ENCODE measurements at regions not wholly inside any gene's neighbourhood (a gene's known extent, or its start where the extent isn't known, plus 50 kb on each side); places are given as distances from the start of the nearest gene placed in this dataset.
A peak's percentile ranks its signal among the peaks of the same experiment; 100 is the strongest.

DNA sequence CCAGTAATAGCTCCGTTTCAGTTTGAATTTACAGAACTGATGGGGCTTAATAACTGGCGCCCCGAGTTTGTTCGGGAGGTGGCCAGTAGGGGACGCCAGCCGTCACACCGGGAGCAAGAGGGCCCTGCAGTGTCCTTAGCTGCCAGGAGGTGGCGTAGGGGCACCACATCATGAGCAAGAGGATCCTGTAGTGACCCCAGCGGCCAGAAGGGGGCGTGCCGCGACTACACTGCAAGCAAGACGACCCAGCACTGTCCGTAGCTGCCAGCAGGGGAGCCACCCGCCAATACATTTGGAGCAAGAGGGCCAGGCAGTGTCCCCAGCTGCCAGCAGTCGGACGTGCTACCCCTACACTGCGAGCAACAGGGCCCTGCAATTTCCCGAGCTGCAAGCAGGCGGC lies 663.7 kb upstream of the B3GAT1 start:
- no peak for DNase-seq

- DNase-seq: no peak
Measured at GRCh38 chr11:135074397-135074998, 662.5 kb upstream of the B3GAT1 start.

DNA sequence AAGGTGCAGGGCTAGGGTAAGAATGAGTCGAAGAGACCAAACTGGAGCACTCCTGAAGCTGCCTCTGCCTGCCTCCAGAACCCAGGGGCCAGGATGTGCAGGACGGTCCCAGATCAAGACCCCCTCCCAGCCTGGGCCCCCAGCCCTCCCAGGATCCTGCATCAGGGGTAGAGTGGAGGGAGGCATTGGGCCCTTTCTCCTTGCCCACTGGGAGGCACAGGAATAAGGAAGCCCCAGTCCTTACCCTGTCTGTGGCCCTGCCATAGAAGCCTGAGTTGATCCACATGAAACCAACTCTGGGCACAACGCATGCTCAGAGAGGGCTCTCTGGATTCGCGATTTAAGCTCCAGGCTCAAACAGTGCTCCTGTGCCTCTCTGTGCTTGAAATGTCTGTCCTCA lies 661.8 kb upstream of the B3GAT1 start:
- no peak for DNase-seq

DNA sequence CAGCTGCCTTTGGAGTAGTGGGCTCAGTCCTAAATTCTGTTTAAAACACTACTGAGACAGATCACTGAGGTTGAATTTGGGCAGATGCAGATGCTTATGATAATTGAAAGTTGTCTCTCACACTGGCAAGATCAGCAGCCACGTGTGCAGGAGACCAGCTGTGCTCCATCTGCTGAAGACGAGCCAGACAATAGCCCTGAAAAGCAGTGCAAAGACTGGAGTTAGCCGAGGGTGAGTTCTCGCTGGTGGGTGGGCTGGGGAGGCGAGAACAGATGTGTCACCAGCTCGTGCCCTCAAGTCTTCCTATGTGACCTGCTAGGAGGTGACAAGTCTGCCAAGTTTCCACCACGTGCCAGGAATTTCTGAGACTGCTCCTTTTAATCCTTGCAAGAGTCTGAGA lies 661.3 kb upstream of the B3GAT1 start:
- DNase-seq: no peak

DNA sequence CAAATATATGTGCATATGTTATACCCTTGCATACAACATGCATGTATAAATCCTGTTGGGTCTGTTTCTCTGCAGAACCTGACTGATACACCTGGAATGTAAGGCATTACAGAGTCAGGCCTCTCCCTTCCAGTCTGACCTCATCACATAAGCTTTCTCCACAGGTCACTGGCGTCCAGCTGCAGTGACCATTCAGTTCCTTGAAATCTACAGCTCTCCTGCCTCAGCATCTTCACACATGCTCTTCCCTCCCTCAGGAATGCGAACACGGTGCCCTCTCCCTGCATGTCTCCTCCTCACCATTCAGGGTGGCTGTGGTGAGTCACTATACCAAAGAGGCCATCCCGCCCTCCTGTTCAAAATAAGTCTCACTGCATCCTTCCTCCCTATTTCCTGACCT lies 657.8 kb upstream of the B3GAT1 start:
- DNase-seq: no peak

DNA sequence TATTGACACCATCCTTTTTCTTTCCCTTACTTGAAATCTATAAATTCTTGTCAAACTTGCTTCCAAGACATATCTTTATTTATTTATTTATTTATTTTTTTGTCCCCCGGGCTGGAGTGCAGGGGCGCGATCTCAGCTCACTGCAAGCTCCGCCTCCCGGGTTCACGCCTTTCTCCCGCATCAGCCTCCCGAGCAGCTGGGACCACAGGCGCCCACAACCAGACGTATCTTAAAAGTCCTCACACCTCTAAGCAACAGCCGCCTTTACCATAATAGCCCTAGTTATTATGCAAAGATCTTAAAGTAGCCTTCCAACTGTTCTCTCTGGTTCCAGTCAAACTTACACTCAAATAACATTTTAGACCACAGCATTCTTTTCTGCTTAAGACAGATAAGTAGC lies 657.0 kb upstream of the B3GAT1 start:
- no peak for DNase-seq

GRCh38 chr11:135062994-135063393 lies 651.0 kb upstream of the B3GAT1 start:
- no peak for DNase-seq

GRCh38 chr11:135061166-135061565 lies 649.1 kb upstream of the B3GAT1 start:
- no peak for DNase-seq

- DNase-seq: no peak
Measured at GRCh38 chr11:135046986-135047385, 634.9 kb upstream of the B3GAT1 start.

- no peak for DNase-seq
Measured at GRCh38 chr11:135046556-135046955, 634.5 kb upstream of the B3GAT1 start.

GRCh38 chr11:135043434-135043833 lies 631.4 kb upstream of the B3GAT1 start:
- DNase-seq: no peak

- no peak for DNase-seq
Measured at GRCh38 chr11:135037828-135038227, 625.8 kb upstream of the B3GAT1 start.

- no peak for DNase-seq
Measured at GRCh38 chr11:135036488-135037297, 624.7 kb upstream of the B3GAT1 start.

DNA sequence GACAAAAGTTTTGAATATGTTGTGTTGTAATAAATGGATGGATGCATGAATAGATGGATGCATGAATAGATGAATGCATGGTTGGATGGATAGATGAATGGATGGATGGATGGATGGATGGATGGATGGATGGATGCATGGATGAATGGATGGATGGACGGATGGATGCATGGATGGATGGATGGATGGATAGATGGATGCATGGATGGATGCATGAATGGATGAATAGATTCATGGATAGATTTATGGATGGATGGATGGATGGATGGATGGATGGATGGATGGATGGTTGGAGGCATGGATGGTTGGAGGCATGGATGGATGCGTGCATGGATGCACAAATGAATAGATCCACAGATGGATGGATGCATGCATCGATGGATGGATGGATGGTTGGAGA lies 623.2 kb upstream of the B3GAT1 start:
- DNase-seq: no peak

DNA sequence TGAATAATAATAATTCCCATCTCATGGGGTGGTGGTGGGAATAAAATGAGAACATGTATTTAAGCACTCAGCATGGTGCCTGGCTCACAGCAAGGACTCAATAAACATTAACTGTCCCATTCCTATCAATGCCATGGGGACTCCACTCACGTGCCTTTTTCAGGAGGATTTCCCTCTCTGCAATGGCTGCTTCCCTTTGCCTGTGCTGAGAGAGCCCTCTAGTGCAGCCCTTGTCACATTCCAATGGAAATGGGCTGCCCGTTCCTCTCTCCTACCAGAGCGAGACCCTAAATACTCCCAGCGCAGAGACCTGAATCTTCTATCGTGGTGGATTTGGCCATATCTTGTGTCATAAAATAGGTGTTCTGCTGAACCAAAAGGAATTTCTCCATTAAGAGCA lies 621.5 kb upstream of the B3GAT1 start:
- peak; percentile 23 for DNase-seq

GRCh38 chr11:135031205-135031989 lies 619.4 kb upstream of the B3GAT1 start:
- DNase-seq: no peak

DNA sequence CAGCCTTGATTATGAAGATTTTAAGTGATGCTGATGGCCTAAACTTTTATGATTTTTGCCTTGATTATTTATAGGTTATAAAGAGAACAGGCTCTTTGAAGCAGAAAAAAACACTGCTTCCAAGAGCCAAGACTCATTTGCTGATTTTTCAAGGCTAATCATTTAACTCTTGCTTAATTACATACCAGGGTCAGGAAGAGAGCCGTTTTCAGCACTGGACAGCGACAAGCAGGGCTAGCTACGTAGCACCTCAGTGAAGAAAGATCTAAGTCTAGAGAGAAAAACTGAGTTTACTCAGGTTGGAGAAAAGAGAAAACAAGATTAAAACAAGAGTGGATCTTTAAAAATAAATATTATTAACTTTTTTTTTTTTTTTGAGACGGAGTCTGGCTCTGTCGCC lies 615.4 kb upstream of the B3GAT1 start:
- DNase-seq: peak; percentile 58

GRCh38 chr11:135023499-135023898 lies 611.5 kb upstream of the B3GAT1 start:
- no peak for DNase-seq

DNA sequence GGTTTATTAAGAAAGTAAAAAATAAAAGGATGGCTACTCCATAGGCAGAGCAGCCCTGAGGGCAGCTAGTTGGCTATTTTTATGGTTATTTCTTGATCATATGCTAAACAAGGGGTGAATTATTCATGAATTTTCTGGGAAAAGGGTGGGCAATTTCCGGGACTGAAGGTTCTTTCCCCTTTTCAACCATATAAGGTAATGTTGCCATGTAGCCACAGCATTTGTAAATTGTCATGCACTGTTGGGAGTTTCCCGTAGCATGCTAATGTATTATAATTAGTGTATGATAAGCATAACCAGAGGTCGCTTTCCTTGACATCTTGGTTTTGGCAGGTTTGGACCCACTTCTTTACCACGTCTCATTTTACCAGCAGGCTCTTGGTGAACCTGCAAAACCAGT lies 610.4 kb upstream of the B3GAT1 start:
- DNase-seq: no peak

DNA sequence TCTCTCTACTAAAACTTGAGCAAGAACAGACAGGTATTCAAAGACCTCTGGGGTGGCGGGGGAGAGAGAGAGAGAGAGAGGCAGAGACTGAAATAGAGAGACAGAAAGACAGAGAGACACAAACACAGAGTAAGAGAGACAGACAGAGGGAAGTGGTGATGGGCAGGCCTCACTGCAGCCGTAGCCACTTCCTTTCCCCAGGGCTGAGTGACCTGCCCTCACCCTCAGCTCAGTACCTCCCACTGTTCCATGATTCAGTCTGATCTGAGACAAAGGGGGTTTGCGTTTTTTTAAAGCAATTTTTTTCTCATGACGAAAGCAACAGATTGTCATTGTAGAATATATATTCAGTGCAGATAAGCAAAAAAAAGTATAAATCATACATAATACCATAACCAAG lies 607.9 kb upstream of the B3GAT1 start:
- no peak for DNase-seq

DNA sequence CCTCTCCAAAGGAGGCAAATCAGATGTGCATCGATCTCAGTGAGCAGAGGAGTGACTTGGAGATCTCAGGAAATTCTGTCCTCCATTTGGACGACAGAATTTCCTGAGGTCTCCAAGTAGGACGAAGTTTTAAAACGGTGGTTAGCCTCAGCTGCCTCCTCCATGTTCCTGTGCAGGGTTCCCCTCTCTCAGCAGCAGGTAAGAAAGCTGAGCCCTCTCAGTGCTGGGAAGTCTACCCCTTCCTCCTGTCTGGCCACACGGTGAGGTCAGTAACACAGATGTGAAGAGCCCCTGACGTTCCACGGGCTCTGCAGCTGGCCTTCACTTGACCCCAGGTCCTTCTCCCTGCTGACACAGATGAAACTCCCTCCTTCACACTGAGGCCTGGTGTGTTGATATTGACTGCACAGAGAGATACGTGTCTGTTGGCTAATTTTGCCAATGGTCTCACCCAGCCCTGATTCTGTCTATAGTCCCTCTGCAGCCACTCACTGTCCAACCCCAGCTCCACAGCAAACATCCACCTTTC lies 607.4 kb upstream of the B3GAT1 start:
- DNase-seq: no peak

DNA sequence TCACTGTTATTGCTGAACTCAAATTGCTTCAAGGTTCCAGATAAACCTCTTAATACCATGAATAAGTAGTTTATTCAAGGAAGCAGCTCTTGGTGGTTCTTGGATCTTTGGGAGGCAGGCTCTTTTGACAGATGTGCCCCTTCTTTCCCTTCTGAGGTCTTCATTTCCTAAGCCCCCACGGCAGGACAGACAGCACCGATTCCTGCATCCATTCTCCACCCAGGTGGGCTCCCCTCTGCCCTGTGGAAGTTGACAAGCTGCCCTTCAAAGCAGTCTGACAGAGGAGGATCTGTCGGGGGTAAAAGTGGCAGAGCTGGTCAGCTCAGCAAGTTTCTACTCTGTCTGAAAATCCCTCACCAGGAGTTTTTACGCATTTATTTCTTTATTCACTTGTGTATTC lies 605.3 kb upstream of the B3GAT1 start:
- DNase-seq: no peak

- no peak for DNase-seq
Measured at GRCh38 chr11:135015966-135016365, 603.9 kb upstream of the B3GAT1 start.

Measured in muscle of arm (tissue), 1 donor.